Stimulated activated CD4-positive, alpha-beta T cell treated with anti-CD3 and anti-CD28 coated beads, TNF-alpha, amount 100 ng/mL, for 24 hours (primary cell): ENCODE measurements at regions not wholly inside any gene's neighbourhood (a gene's known extent, or its start where the extent isn't known, plus 50 kb on each side); places are given as distances from the start of the nearest gene placed in this dataset.
"Not testable (repeated sequence)": the region's sequence is repeated elsewhere in the genome, so short reads cannot be mapped to it uniquely, and the experiment has no call there.

Experiments
- DNase-seq, 3 experiments: peaks; one replicate each; pipeline ENCODE4 v3.0.0-alpha.2; 2020; ENCODE audit warnings: low read depth in 3 of 3

DNA sequence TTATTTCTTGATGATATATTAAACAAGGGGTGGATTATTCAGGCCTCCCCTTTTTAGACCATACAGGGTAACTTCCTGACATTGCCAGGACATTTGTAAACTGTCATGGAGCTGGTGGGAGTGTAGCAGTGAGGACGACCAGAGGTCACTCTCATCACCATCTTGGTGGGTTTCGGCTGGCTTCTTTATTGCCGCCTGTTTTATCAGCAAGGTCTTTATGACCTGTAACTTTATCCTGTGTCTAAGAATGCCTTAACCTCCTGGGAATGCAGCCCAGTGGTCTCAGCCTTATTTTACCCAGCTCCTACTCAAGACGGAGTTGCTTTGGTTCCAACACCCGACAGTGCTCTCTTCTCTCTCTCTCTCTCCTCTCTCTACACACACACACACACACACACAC, 221.9 kb downstream of the C16orf95 start:
- DNase-seq = no peak

DNA sequence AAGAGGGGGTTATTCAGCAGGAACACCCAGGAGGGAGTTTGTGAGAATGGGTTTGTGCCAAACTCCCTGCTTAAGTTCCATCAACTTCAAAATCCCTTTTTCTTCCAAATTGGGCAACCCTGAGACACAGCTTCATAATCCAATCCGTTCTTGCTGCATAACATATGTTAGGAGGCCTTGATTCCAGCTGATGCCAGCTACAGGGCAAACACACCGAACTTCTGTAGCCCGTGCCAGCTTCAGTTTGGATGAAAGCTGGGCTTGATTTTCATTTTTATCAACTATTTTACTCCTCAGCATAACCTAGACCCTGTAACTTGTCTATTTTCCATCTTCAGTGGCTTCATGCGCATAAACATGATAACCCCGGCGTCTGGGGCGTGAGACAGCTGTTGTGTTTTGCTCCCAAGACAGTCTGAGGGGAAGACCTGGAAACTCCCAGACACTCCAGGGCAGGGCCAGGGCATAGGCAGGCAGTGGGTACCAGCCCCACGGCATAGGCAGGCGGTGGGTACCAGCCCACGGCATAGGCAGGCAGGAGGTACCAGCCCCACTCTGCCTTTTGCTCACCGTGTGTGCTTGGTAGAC, 220.4 kb downstream of the C16orf95 start:
- DNase-seq = no peak

DNA sequence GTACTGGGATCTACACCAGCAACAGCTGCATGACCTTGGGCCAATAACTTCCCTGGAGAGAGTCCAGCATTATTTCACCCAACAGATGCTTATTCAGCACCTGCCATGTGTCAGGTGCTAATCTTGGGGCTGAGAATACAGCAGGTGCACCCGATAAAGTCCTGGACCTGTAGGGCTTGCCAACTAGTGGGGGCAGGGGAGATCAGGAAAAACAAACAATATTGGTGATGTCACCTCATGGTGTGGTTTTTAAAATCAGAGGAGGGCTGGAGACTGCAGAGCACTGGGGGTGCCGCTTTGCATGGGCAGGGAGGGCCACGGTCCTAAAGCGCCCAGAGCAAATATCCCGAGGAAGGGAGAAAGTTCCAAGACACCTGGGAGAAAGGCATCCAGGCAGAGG, 218.8 kb downstream of the C16orf95 start:
- DNase-seq = no peak

DNA sequence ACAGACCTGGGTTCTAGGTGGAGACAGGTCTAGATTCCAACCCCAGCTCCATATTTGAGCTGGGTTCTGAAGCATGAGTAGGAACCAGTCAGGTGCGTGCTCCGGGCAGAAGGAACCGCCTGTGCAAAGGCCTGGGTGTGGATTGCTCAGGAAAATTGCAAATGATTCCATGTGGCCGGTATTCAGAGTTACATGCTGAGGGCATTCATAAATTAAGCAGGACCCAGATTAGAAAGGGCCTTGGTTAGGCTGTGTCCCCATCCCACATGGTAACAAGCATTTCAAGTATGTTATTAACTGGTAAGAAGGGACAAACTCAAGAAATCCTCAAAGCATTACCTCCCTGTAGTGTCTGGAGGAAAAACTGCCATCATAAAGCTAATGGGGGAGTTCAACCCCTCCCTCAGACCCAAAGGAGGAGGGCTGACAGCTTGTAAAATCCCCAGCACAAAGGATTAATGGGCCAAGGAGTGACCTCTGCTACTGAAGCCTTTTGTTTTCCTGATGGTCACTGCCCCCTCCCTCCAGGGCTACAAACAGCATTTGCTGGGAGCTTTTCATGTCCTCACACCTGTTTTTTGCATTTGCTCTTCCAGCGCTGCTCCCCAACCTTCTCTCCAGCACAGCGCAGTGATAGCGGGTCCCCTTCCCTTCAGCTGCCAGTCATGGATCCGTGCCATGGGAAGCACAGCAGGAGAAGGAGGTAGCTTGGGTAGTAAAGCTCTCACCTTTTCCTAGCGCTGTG, 218.0 kb downstream of the C16orf95 start:
- no peak for DNase-seq

DNA sequence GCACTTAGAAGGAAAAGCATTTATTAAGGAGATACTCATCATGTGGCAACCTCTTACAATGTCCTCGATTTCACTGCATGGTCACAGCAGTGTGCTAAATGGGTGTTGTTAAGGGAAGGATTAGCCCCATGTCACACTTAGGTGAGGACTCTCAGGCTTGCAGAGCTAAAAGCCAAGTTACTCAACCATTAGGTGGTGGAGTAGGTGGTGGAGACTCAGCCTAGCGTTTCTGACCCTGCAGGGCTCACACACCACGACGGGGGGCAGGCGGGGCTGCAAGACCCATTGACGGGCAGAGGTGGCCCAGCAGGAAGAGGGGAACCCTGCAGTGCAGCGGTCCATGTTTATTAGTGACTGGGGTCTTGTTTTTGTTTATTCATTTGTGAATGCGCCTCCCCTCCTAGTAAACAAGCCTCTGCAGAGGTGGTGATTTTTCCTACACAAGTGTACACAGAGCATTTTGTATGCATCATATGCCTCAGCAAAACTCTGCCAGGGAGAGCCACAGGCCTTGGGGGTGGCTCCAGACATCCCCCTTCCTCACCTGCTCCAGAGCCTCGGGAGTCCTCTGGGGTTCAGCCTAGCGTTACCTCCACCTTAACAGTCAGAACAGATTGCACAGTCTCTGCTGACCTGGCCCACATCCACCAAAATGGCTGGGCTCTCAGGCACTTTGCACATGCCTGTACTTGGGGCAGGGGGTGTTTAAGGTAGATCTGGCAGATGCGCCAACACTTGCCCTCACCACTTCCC, 216.7 kb downstream of the C16orf95 start:
- no peak for DNase-seq

DNA sequence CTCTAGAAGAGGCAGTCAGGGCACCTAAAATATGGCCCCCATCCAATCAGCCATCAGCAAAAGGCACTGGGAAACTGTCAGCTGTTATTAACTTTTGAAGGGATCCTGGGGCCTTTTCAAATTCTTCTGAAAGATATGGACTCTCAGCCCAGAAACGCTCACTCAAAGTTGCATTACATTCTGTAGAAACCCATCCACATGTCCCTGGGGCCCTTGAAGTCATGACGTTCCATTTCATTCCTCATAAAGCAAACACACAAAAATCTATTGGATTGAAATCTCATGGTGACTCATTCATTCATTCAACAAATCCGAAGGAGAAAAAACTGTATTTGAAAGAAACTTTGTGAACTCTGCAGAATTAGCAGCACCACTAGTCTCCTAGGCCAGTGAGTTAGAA, 215.3 kb downstream of the C16orf95 start:
- no peak for DNase-seq

DNA sequence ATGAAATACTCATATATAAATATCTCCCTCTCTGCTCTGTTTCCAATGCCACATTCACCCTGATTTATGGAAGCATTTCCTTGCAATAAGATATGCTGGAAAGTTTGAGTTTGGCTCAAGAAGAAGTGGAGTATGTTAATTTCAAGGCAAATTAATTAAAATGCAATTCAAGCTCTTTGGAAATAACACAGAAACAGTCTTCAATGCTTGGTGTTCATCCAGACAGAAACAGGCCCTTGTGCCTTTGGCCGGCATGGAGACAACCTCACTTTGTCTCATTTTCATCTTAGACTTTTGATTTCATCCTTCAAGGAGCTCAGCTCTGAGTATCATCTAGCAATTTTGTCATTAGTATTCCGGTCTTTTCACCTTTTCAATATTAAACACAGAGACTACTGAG, 210.0 kb downstream of the C16orf95 start:
- DNase-seq = no peak

DNA sequence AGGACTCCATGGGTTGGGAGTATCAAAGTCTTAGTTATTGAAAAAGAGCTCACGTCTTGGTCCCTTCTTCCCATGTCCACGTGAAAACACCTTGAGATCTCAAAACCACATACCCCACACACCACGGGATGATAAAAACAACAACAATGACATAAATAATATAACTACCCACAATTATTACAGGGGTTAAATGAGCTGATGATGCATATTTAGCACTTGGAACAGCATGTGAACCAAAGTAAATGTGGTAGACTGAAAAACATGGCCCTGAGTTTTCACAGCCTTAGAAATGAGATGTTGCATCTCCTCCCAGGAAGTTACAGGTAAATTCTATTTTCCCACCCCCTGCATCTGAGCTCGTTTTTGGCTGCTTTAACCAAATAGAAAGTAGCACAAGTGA, 208.9 kb downstream of the C16orf95 start:
- DNase-seq = no peak

DNA sequence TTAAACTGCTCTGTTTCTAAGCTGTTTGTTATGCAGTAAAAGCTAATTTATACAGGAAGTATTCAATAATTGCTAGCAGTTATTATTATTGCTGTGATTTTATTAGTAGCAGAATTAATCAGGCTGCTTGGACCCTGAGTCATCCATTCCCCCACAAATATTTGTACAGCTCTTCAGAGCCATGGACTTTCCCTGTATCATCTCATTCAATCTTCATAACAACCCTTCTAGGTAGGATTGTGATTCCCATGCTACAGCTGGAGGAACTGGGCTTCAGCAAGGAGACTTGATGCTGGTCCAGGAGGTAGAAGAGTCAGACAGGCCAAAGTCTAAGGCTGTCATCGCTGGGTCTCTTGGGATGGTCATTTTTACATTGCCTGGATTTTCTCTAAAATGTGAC, 208.3 kb downstream of the C16orf95 start:
- no peak for DNase-seq

DNA sequence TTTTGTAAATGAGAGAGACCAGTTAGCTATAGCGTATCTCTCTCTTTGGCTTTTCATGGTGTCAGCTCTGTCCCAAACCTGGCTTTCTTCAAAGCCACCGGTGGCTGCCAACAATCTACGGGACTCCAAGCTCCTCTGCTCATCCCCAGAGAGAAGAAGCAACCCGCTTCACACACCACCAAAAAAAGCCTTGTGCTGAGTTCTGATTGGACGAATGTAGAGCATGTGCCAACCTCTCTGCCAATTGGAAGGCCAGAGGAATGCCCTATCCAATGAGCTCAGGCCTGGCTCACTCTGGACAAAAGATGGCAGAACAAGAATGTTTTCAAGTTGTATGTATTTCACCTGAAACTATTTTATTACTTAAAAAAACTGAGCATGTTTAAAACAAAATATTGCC, 202.4 kb downstream of the C16orf95 start:
- no peak for DNase-seq

DNA sequence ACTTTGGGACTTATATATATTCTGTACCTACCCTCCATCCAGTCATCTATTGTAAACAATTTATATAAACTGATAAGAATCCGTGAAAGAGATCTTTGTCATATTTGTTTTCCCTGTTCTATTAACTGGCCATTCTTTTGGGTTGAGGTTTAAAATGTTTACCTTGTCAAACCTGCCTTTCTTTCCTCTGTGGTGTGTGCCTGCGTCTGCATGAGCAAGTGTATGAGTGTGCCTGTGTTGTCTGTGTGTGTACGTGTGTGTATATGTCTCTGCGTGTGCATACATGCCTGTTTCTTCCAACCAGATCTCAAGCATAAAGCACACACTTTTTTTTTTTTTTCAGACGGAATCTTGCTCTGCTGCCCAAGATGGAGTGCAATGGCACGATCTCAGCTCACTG, 201.5 kb downstream of the C16orf95 start:
- no peak for DNase-seq

DNA sequence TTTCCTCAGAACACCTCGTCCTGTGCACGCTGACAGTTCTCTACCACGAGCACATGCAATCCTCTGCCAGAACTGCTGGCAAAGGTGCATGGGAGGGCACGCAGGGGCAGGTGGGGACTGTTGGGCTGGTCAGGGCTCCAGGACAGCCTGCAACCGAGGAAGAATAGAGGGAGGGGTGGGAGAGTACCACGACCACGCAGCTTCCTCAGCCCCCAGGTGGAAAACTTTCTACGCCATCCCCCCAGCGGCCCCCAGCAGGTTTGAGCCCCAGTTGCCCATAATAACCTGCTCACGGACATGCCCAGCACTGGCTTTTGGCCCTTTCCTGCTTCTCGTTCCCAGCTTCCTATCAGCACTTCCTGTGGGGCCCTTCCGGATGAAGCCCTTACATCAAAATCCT, 199.3 kb downstream of the C16orf95 start:
- DNase-seq = no peak

DNA sequence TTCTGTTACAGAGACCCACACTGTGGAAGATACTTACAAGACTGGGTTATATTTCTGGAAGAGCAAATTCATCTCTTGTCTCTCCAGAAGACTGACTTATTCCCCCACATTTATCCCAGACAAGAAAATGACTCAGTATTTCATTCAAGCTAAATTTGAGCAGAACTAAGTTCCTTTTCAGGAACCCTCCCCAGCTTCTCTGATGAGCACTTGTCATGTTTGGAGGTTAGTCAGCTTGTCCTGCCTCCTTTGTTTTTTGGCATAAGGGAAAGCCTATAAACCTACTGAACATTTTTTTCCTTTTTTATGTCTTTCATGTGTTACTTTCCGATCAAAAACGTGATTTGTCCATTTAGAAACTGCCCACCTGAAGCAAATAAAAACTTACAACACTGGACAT, 198.0 kb downstream of the C16orf95 start:
- DNase-seq = no peak

DNA sequence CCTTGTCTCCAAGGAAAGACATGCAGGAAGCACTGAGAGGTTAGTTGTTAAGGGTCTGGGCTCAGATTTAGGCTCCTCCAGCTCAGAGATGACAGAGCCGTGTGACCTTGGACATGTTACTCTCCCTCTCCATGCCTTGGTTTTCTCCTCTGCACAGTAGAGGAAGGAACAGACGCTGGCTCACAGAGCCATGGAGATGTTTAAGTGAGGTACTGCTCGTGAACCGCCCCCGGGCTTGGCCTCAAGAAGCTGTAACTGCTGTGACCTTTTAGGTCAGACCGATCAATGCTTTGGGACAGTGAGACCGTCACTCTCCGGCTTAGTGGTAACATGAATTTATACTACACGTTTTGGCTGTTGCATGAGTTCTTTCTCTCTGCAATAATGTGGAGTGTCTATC, 197.4 kb downstream of the C16orf95 start:
- DNase-seq = no peak

DNA sequence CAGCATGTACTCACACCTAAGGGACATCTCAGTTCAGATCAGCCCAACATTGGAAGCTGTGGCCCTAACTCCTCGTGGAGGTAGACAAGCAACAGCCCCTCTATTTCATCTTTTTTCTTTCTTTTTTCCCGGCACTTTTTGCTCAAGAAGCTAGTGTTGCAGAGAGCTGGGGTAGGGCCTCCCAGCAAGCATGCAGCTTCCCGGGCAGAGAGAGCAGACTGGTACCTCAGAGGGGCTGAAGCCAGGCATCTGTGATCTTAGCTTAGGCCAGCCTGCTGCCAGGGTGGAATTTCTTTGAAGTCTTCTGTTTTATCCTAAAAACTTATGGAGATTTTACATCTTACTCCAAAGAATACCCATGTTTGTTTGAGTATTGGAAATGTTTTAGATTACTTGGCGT, 195.4 kb downstream of the C16orf95 start:
- no peak for DNase-seq

DNA sequence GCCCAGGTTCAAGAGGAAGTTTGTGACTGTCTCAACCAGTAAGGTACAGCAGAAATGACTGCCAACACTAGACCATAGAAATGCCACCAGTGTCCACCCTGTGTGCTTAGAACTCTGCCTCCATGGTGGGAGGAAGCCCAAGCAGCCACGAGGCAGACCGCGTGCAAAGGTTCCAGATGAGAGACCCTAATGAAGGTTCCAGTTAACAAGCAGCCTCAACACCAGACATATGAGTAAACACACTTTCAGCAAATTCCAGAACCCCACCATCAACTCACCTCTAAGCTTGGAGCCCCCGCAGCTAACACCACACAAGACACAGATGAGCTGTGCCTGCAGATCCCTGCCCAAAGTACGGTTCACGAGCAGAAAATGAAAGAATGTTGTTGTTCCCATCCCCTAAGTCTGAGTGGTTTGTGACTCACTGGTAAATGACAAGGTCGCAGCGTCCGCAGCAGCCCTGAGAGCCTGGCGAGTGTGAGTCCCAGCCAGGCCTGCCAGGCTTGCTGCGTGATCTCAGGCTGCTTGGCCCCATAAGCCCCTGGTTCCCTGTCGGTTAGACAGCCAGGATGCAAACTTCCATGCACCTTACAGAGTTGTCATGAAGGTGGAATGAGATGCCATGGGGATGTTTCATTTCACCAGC, 193.7 kb downstream of the C16orf95 start:
- DNase-seq = no peak

DNA sequence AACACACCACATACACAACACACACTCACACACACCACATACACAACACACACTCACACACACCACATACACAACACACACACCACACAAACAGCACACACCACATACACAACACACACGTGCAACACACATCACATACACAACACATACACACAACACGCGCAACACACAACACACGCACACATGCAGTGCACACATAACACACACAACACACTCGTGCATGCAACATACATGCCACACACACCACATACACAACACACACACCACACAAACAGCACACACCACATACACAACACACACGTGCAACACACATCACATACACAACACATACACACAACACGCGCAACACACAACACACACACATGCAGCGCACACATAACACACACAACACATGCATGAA, 192.8 kb downstream of the C16orf95 start:
- DNase-seq = not testable (repeated sequence)

DNA sequence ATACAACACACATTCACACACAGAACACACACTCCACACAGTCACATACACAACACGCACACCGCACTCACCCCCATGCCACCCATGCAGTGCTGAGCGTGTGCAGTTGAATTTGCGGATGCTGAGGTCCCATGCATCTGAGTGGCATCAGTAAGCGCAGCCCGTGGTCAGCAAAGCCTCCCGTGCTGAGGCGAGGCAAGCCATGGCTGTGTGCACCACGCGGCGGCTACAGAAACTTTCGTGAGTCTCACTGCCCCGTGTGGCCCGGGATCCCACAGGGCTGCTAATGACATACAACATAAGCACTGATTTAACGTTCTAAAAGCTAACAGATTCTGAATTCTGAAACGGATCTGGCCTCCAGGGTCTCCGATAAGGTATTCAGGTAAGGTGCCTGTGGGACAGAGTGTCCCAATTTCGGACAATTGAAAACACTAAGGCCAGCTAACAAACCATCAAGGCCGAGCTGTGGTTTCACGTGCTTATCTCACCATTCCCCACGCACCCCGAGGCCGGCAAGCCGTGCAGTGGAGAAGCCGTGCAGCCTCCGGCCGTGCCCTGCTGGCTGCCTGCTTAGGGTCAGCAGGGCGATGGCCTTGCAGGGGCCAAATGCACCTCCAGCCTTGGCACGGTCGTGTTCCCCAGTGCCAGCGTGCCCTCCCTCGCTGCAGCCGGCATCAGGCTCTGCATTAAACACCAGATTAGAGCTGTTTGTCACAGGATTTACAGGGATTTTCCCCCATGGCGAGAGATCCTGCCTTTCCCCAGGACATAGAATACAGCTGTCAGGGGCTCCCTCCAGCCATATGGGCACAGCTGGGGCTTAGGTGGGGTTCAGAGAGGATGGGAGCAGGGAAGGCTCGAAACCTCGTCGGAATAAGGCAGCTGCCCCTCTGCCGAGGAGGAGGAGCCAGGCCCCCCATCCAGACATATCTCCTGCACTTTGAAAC, 191.7 kb downstream of the C16orf95 start:
- DNase-seq = no peak

DNA sequence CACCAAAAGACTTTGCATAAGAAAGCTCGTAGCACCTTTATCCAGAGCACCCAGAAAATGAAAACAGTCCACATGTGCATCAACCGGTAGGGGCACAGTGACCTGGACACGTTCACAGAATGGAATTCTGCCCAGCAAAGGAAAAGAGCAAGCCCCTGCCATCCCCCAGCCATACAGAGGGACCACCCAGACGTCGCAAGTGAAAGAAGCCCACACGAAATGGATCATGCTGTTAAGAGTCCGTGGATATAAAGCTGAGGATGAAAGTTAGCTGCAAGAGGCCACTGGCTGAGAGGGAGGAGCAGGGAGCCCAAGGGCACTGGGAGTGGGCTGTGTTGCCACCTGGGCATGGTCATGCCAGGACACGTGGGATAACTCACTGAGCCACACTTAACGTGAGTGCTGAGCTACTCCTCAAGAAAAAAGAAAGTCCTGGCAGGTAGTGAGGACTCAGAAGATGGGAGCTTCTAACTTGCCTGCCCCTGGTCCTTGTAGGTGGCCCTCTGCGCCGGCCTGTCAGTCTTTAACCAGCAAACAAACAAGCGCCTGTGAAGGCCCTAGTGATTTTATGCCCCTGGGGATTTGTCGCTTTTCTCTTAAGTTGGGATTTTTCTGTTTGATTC, 190.7 kb downstream of the C16orf95 start:
- no peak for DNase-seq

DNA sequence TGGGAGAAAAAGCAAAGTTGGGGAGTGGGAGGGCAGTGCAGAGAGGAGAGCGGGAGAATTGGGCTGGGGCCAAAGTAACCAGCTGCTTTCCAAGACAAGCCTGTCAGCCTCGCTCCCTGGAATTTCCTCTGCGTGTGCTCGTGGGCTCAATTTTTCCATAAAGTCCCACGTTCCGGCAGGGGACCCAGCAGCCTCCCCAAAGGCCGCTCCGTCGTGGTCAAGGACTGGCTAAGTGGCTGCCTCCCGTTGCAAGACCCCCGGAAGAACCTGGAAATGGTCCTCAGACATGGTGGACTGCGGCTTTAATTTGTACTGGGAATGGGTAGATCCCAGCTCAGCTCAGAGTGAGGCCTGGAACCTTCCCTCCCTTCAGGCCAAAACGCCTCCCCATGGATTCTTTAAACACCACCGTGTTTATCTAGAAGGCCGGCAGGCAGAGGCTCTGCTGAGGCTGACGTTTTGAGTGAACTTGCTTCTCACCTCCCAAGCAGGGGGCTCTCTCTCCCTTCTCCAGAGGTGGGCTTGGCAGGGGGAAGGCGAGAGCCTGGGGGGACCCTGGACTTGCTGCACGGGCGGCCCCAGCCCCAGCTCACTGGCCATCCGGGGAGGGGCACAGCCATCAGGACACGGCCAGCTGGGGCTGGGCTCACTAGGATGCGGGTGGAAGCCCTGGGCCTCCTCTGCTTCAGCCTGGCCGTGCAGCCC, 190.0 kb downstream of the C16orf95 start:
- no peak for DNase-seq
